Fibroblast of skin of left quadriceps (primary cell): ENCODE measurements at regions not wholly inside any gene's neighbourhood (a gene's known extent, or its start where the extent isn't known, plus 50 kb on each side); places are given as distances from the start of the nearest gene placed in this dataset.
"Not testable (repeated sequence)": the region's sequence is repeated elsewhere in the genome, so short reads cannot be mapped to it uniquely, and the experiment has no call there.

Source experiments
- DNase-seq, 2 experiments: peaks; one replicate each; pipeline ENCODE4 v3.0.0-alpha.2; 2013; ENCODE audit warnings: low read depth in 2 of 2

GRCh38 chr9:119761812-119762211 lies 392.6 kb upstream of the BRINP1 start:
- DNase-seq = no peak

GRCh38 chr9:119758990-119759389 lies 389.8 kb upstream of the BRINP1 start:
- no peak for DNase-seq

DNA sequence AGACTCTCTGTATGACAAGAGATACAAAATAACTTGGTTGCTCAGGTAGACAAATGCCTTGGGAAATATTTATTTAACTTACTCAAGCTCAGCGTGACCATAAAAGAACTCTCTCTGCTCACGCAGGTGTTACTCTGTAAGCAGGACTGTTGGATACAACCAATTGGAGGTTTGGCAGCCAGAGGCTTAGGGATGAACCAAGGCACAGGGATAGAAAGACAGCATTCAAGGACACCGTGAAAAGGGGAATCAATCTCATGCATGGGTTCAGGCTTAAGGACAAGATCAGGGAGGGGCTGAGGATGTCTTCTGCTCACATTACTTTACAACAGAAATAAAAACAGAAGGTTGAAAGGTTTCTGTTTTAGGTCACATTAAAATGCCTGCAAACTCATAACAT lies 389.0 kb upstream of the BRINP1 start:
- no peak for DNase-seq

DNA sequence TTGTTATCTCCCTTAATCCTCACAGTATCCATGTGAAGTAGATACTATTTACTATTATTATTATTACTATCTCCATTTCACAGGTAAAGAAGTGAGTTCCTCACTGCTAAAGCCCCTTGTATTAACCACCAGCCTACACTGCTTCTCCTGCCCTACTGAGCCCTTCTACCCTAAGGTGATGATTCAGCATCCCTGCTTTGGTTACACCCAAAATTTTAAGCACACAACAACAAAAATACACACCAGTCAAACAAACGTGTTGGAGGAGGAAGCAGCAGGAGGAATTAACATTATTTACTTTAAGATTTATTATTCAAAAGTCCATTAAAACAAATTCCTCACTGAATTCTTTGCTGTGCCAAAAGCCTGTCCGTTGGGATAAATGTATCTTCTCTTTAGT lies 370.2 kb upstream of the BRINP1 start:
- no peak for DNase-seq

DNA sequence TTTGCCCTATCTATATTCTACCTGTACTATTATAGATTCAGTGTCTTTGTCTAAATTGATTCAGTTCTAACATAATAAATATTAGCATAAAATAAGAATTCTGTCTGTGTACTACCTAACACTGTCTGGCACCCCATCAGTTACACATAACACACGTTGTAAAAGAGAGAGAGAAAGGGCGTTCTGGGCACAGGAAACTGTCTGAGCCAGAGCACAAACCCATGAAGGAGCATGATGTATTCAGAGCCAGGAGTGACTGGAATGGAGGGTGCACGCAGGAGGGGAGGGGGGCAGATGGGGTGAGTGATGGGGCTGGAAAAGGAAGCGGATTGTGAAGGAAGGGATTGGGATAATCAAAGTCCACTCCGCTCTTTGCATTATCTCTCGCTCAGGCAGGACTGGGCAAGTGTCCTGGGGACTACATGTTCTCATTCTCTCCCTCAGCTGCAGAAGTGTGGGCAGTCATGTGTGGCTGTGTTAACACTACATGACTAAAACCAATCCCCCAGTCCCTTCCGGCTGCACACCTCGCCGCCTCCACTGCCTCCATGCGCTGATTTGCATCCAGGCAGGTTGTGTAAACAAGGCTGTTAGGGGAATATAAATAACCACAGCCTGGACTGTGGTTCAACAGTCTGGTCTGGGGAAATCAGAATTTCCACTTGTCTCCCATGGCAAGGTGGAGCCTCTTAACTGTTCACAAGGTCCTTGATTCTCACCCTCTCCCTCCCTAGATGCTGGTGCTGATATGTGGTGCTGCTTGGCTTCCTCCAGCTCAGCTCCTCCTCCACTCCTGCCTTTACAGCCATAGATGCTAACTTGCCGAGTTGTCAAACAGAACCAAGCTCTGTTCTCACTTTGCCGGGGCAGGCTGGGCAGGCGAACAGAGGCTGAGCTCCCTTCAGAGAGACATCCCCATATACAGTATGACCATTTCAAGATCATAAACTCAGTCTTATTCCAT lies 367.5 kb upstream of the BRINP1 start:
- DNase-seq = no peak

DNA sequence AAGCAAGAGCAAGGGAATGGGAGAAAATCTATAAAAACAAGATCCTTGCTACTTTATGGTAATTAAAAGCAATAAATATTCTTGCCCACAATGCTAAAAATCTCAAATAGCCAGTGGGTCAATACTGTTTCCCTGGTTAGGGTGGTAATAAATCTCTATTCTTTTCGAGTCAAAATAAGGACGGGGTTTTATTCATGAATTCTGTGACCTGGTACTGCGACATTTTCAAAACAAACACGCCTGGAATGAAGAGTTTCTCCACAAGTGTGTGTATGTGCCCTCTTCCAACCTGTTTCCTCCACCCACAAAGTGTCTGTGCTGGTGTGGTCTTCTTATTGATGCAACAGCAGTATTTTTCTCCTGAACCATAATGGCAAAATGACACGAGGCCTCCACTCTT lies 358.8 kb upstream of the BRINP1 start:
- DNase-seq = no peak

DNA sequence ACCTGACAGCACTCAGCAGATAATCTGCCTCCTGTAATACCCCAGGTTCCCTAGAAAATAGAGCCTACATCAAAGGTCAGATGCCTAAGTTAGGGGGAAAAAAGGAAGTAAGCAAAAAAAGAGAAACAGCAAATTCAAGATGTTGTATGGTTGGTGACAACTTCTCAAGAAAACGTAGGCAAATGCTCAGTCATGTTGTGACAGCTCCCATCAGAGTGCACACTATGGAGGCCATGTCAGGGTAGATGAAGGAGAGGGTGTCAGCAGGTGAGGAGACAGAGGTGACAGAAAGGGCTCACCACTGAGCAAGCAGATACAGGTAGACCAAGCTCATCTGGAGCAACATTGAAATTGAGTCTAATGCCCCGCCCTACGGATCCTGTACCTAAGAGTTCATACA lies 356.8 kb upstream of the BRINP1 start:
- no peak for DNase-seq

DNA sequence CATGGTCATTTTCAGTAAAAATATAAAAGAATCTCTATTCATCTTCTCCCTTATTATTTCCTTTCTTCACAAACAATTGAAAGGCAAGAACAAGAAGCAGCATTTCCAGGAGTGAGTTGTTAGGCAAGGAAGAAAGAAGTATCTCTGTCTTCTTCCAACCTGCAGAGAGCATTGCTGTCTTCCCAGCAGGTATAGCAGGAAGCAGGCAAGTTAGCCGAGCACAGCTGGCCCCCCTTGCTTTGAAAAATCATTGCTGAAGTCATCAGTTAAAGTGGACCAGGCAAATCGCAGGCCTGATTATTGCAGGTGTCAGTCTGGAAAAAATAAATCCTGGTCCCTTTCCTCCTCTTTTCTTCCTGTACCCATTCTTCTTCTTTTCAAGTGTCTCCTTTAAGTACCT lies 353.1 kb upstream of the BRINP1 start:
- no peak for DNase-seq

DNA sequence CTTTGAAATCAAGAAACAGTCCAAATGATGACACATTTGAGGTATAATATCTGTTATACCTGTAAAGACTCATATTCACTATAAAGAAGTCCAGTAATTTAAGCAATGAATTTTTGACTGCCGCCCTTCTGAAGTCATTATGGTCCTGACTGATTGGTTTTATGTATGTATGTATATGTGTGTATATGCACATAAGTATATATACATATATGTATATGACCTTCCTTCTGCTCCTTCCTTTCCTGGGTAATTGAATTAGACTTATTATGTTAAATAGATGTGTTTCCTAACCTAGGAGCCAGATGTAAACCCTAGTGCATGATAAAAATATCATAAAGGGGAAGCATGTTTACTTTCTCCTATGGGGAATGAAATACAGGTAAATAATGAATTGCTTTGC lies 343.1 kb upstream of the BRINP1 start:
- no peak for DNase-seq

DNA sequence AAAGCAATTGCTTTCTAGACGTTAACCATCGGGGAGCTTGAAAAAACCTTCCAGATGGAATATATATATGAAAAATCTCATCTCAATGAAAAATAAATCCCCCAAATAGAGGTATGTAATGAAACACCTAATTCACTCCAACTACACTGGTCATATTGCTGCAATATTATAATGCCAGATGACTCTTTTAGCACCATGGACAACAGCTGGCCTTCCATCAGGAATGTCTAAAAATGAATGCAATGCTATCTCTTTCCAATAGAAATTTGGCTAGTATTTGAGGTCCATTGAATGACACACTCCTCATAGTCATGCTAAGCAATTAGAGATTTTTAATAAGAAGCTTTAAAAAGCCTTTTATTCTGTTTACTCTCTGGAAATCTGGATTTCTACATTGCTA lies 340.2 kb upstream of the BRINP1 start:
- DNase-seq = no peak

DNA sequence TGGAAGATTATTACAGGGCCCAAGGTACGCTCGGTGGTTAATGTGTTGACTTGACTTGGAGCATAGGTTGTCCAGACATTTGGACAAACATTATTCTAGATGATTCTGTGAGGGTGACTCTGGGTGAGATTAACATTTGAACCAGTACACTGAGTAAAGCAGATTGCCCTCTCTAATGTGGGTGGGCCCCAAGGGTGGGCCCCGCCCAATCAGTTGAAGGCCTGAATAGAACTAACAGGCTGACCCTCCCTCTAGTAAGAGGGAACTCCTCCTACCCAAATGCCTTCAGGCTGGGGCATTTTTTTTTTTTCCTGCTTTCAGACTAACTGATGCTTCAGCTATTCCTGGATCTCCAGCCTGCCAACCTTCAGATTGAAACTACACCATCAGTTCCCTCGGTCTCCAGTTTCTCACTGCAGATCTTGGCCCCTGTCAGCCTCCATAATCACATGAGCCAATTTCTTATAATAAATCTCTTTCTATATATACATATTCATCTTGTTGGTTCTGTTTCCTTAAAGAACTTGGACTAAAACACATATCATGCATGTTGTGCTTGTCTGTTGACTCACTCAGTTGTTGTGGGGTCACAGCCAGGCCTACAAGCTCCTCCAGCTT lies 338.1 kb upstream of the BRINP1 start:
- no peak for DNase-seq

DNA sequence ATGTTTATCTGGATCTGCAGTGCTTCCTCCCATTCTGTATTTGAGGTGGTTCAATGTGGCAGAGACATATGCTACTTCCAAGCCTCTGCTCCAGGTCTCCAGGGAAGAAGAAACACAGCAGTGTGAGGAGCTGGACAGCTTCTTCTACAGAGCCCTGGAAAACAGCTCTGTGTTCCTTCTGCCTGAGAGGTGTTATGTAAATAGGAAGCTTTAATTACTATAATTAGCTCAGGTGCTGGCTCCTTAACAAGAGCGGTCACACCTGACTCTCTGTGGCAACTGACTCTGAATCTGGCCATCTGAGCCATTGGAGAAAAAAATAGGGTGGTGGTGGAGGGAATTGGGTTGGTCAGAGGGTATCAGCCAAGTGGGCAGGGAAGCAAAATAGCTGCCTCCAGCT lies 332.4 kb upstream of the BRINP1 start:
- no peak for DNase-seq

DNA sequence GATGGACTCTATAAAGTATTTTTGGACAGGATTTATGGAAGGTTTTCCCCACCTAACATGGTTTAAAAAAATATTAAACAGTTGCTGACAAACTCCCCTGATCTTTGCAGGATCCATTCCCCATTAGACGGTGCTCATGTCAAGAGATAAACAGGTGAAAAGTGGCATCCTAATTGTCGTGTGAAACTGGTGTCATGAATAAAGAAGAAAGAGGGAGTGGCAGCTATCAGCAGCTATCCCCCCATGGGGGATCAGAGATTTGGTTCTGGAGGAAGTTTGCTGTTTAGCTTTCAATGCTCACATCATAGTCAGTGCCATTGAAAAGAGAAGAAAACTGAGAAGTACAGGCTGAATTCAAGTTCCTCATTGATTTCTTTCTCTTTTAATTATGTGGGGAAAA lies 329.3 kb upstream of the BRINP1 start:
- no peak for DNase-seq

DNA sequence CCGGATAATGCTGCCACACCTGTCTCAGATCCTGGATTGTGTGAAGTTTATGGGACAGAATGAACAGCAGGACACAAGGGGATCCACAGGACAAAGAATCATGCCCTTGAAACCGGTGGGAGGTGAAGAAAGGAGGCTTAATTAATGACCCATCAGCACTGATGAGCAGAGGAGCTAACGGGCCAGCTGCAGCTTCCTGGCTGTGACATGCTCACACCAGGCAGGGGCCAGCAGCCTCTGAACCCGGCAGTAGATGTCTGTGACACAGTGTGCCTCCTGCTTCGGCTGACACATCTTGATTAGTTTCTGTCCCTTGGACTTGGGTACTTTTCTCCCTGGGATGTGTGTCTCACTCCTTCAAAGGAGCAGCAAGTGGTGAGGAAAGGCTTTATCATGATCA lies 328.8 kb upstream of the BRINP1 start:
- DNase-seq = no peak

- no peak for DNase-seq
Measured at GRCh38 chr9:119689879-119690278, 320.6 kb upstream of the BRINP1 start.

- DNase-seq = no peak
Measured at GRCh38 chr9:119688547-119688946, 319.3 kb upstream of the BRINP1 start.

DNA sequence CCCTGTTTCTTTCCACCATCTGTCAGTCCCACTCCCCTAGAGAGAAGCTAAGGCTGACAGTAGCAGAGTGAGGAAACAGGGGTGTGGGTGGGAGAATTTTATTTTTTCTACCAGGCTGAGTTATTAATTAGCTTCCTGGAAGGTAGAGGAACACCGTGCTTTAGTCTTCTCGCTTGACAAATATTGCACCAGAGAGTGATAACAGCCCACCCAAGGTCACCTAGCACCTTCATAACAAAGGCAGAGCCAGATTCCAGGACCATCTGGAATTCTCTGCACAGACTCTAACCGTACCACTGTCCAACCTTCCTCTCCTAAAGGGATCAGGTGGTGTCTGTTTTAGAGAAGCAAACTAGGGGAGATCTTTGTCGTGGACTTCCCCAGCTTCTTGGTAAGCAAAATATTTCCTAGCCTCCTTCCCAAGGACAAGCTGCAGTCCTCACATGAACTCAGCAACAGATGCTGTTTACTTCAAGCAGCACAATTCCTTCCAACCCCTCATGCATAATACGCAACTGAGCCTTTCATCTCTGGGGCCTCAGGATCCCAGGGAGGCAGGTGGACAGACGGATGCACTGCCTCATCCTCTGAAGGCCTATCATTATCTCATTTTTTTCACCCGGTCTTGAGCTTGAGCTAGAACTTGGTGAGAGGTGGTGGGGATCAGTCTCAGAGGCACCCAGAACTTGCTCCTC lies 308.7 kb upstream of the BRINP1 start:
- no peak for DNase-seq

GRCh38 chr9:119675951-119676350 lies 306.7 kb upstream of the BRINP1 start:
- DNase-seq = no peak

DNA sequence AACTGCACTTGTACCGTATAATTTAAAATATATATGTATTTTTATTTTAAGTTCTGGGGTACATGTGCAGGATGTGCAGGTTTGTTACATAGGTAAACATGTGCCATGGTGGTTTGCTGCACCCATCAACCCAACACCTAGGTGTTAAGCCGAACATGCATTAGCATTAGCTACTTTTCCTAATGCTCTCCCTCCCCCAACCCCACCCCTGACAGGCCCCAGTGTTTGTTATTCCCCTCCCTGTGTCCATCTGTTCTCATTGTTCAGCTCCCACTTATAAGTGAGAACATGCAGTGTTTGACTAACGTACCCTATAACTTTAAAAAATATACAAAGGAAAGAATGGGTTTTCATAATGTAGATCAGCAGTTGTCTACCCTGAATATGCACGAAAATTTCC lies 303.5 kb upstream of the BRINP1 start:
- DNase-seq = not testable (repeated sequence)

DNA sequence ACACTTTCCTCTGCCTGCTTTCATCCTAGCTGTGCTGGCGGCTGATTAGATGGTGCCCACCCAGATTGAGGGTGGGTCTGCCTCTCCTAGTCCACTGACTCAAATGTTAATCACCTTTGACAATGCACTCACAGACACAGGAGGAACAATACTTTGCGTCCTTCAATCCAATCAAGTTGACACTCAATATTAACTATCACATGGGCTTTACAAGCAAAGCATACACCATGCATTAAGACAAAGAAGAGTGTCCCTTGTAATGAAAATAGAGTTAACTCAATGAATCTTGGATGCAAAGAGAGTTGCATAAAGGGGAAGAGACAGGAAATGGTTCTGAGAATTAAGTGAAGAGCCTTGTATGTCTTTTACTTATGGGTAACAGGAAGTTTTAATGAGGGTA lies 298.7 kb upstream of the BRINP1 start:
- no peak for DNase-seq

DNA sequence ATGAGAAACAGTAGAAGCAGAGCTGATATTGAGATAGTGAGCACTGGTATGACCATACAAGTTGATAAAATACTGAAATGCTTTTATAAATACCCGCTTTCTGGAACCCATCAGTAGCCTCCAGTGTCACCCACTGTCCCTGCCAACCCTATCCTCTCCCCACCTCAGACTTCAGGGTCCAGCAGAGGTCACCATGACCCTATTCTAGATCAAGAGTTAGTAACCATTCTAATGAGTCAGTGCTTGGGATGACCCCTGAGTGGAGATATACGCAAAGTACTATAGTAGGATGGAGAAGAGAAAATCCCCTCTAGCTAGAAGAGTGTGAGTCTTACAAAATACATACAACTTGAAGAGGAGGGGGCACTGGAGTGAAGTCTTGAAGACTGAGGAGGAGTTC lies 297.9 kb upstream of the BRINP1 start:
- DNase-seq = no peak

GRCh38 chr9:119662329-119662728 lies 293.1 kb upstream of the BRINP1 start:
- DNase-seq = no peak

DNA sequence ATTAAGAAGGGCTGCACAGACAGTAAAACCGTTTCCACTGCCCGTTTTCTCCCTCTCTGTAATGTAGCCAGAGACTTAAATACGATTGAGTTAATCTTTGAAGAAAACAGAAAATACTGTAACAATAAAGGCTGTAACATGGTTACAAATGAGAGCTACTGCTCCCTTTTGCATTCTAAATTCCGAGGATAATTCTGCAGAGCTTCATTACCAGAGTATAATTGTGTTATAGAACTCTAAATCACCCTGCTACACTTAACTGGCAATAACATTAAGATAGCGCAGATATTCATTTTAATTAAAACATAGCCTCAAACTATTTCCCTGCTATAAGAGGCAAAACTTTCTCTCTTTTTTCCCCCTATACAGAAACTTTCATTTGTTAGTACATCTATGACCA lies 283.7 kb upstream of the BRINP1 start:
- DNase-seq = no peak
